ENCODE measurements at regions not wholly inside any gene's neighbourhood (a gene's known extent, or its start where the extent isn't known, plus 50 kb on each side); places are given as distances from the start of the nearest gene placed in this dataset.
"Not testable (repeated sequence)": the region's sequence is repeated elsewhere in the genome, so short reads cannot be mapped to it uniquely, and the experiment has no call there.

GRCh38 chr3:118538187-118538586, 496.5 kb downstream of the IGSF11 start:
- DNase-seq: no peak
- Histone ChIP-seq H3K4me1 (no peaks in the 10 kb centered on the region), H3K36me3 (no peaks in the 10 kb centered on the region), H3K4me3 (no peak overlapping the region), H3K27ac (no peak overlapping the region), H3K9me3 (no peaks in the 10 kb centered on the region), H3K27me3 (replicated peaks in 1 of 7) (no peaks in the 10 kb centered on the region)
- TF ChIP-seq POLR2A (IDR thresholded peaks at IDR 0.05) (no peak), CTCF (IDR thresholded peaks at IDR 0.05 in 8 of 11, conservative IDR thresholded peaks at IDR 0.05 in 3 of 11) (no peak), POLR2AphosphoS5 (IDR thresholded peaks at IDR 0.05) (no peak)
- intact Hi-C loops (cut with DNase I; ENCODE audit: low total_unique reads): no loop called here
- WGBS, 5 donors: 92 to 100% (median 100%) methylated on average over 1 of the region's 1 CpG

GRCh38 chr3:118539820-118540447, 494.7 kb downstream of the IGSF11 start:
- 84 to 91% (median 87%) methylated on average over 13 of the region's 13 CpGs for WGBS, 5 donors
- H3K27ac ChIP-seq; H3K9me3 ChIP-seq; H3K36me3 ChIP-seq; DNase-seq; H3K4me1 ChIP-seq; intact Hi-C loops (cut with DNase I; ENCODE audit: low total_unique reads); H3K27me3 ChIP-seq (replicated peaks in 1 of 7); H3K4me3 ChIP-seq: not testable (repeated sequence)

GRCh38 chr3:118540448-118540821, 494.2 kb downstream of the IGSF11 start:
- H3K27ac ChIP-seq; H3K36me3 ChIP-seq; intact Hi-C loops (cut with DNase I; ENCODE audit: low total_unique reads); H3K4me3 ChIP-seq; H3K27me3 ChIP-seq (replicated peaks in 1 of 7); DNase-seq; H3K4me1 ChIP-seq; H3K9me3 ChIP-seq: not testable (repeated sequence)
- WGBS, 5 donors: 80 to 92% (median 84%) methylated on average over 5 of the region's 5 CpGs

GRCh38 chr3:118540826-118541225, 493.8 kb downstream of the IGSF11 start:
- no peaks in the 10 kb centered on the region for H3K36me3 ChIP-seq
- H3K27me3 ChIP-seq (replicated peaks in 1 of 7): no peaks in the 10 kb centered on the region
- no peaks in the 10 kb centered on the region for H3K9me3 ChIP-seq
- no peak overlapping the region for H3K27ac ChIP-seq
- no peak for DNase-seq
- H3K4me3 ChIP-seq: no peak overlapping the region
- intact Hi-C loops (cut with DNase I; ENCODE audit: low total_unique reads): no loop called here
- no peak for TF ChIP-seq POLR2A (IDR thresholded peaks at IDR 0.05)
- TF ChIP-seq CTCF (IDR thresholded peaks at IDR 0.05 in 8 of 11, conservative IDR thresholded peaks at IDR 0.05 in 3 of 11): no peak
- no peak for TF ChIP-seq POLR2AphosphoS5 (IDR thresholded peaks at IDR 0.05)
- H3K4me1 ChIP-seq: no peaks in the 10 kb centered on the region
- WGBS, 5 donors: 81 to 92% (median 87%) methylated on average over 1 of the region's 1 CpG

GRCh38 chr3:118541796-118542195, 492.9 kb downstream of the IGSF11 start:
- H3K9me3 ChIP-seq: no peaks in the 10 kb centered on the region
- no peaks in the 10 kb centered on the region for H3K27me3 ChIP-seq (replicated peaks in 1 of 7)
- 68 to 90% (median 79%) methylated on average over 2 of the region's 2 CpGs for WGBS, 5 donors
- intact Hi-C loops (cut with DNase I; ENCODE audit: low total_unique reads): no loop called here
- DNase-seq: no peak
- H3K4me1 ChIP-seq: no peaks in the 10 kb centered on the region
- no peak overlapping the region for H3K27ac ChIP-seq
- no peaks in the 10 kb centered on the region for H3K36me3 ChIP-seq
- TF ChIP-seq POLR2A (IDR thresholded peaks at IDR 0.05) (no peak), CTCF (IDR thresholded peaks at IDR 0.05 in 8 of 11, conservative IDR thresholded peaks at IDR 0.05 in 3 of 11) (no peak), POLR2AphosphoS5 (IDR thresholded peaks at IDR 0.05) (no peak)
- no peak overlapping the region for H3K4me3 ChIP-seq

All from spleen (tissue), 11 donors.